ENCODE measurements at regions not wholly inside any gene's neighbourhood (a gene's known extent, or its start where the extent isn't known, plus 50 kb on each side); places are given as distances from the start of the nearest gene placed in this dataset.

DNA sequence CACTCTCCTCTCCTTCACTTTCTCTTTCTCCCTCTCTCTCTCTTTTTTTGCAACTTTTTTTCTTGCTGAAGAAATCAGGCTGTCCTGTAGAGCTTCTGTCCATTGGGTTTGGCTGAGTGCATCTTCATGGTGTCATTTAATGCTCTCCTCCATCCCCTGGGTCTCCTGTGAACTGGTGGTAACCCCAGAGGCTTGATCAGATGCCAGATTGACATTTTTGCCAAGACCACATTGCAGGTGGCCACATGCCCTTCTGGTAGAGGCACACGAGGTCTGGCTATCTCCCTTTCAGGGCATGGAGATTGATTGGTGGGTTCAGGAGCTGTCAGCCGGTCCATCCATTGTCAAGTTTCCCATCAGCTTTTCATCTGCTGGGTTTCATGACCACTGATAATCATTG lies 188.3 kb upstream of the MYL2 start:
- BruUV-seq (replicated peaks) = no TSS peak
- H3K79me2 ChIP-seq (ENCODE audit: insufficient read depth, low read length) = no peaks in the 10 kb centered on the region
- ChIA-PET POLR2A (no interaction called here), RAD21 (ENCODE audit: low non-redundant PET in 1 of 2, low total read pairs in 2 of 2, uncharacterized antibody in 2 of 2, unreplicated experiment in 2 of 2) (interaction anchor here in 1 of 2 experiments (0.7 kb wide), 1 partner anchor 659 kb away, joined by 4 read pairs; the partner anchor contains the start of gene ARPC3), CTCF (no interaction called here)
- no peaks in the 10 kb centered on the region for H3K9me3 ChIP-seq (ENCODE audit: control insufficient read depth in 1 of 2, insufficient read depth in 1 of 2, low read depth in 1 of 2, low read length in 2 of 2)
- H2AFZ ChIP-seq (ENCODE audit: low read depth, low read length, poor library complexity, severe bottlenecking) = no peak overlapping the region
- peaks cover 17% of the 10 kb centered on the region for H3K27me3 ChIP-seq (ENCODE audit: insufficient read depth, low read length)
- no peak overlapping the region for H3K4me3 ChIP-seq (replicated peaks in 1 of 2; ENCODE audit: low read depth in 1 of 2, low read length in 2 of 2)
- H3K9ac ChIP-seq (ENCODE audit: low read length) = no peak overlapping the region
- no peak overlapping the region for H3K4me2 ChIP-seq (ENCODE audit: low read length)
- intact Hi-C loops (cut with micrococcal nuclease) = no loop called here
- ATAC-seq (no peak), DNase-seq (ENCODE audit: low read depth, low spot score) (no peak)
- H3K27ac ChIP-seq (ENCODE audit: low read depth, low read length) = no peak overlapping the region
- H3K9me2 ChIP-seq (ENCODE audit: insufficient read depth) = no peaks in the 10 kb centered on the region
- TF ChIP-seq POLR2AphosphoS5 (IDR thresholded peaks at IDR 0.05; ENCODE audit: low read depth, low read length) (no peak), TCF7L2 (IDR thresholded peaks at IDR 0.05; ENCODE audit: borderline replicate concordance, extremely low read depth, insufficient read depth, insufficient read length) (no peak), FOSL1 (IDR thresholded peaks at IDR 0.05; ENCODE audit: low read depth) (no peak)
- TF ChIP-seq, protein P1, sequence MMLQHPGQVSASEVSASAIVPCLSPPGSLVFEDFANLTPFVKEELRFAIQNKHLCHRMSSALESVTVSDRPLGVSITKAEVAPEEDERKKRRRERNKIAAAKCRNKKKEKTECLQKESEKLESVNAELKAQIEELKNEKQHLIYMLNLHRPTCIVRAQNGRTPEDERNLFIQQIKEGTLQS (IDR thresholded peaks at IDR 0.05) = no peak
- no peaks in the 10 kb centered on the region for H3K36me3 ChIP-seq (ENCODE audit: control insufficient read depth in 1 of 2, insufficient read depth in 2 of 2, low read length in 2 of 2)
- no peaks in the 10 kb centered on the region for H4K20me1 ChIP-seq (ENCODE audit: insufficient read depth)
- no peaks in the 10 kb centered on the region for H3K4me1 ChIP-seq (ENCODE audit: control insufficient read depth in 1 of 2, insufficient read depth in 2 of 2, low read length in 2 of 2)

DNA sequence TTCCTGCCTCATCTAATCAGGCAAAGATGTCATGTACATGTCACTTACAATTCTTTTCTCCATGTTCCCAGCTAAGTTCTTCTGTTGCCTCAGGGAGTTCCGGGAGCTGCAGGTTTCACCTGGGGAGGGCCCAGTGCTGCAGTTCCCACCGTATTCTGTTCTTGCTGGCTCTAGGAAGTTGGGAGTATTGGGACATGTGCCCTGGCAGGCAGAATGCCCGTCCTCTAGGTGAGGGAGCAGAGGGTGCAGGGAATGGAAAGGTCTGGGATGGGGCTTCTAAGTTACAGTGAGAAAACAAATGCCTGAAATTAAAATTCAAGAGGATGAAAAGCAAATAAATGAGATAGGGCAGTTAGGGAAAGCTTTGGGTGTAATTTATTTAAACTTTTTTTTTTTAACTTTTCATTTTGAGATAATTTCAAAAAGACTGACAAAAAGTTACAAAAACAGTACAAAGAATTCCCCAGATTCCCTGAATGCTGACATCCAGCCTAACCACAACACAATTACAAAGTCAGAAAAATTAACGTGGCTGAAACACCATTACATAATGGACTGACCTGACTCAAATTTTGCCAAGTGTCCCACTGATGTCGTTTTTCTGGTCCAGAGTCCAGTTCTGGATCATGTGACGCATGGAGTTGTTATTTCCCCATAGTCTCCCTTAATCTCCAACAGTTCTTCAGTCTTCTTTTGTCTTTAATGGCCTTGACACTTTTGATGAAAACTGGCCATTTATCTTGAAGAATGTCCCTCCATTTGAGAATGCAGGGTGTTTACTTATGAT lies 187.2 kb upstream of the MYL2 start:
- no peak overlapping the region for H2AFZ ChIP-seq (ENCODE audit: low read depth, low read length, poor library complexity, severe bottlenecking)
- ChIA-PET RAD21 (ENCODE audit: low non-redundant PET in 1 of 2, low total read pairs in 2 of 2, uncharacterized antibody in 2 of 2, unreplicated experiment in 2 of 2) (no interaction called here), CTCF (no interaction called here), POLR2A (no interaction called here)
- H3K9ac ChIP-seq (ENCODE audit: low read length) = no peak overlapping the region
- DNase-seq (ENCODE audit: low read depth, low spot score) (no peak), ATAC-seq (no peak)
- H3K9me3 ChIP-seq (ENCODE audit: control insufficient read depth in 1 of 2, insufficient read depth in 1 of 2, low read depth in 1 of 2, low read length in 2 of 2) = no peaks in the 10 kb centered on the region
- no peaks in the 10 kb centered on the region for H3K9me2 ChIP-seq (ENCODE audit: insufficient read depth)
- no peaks in the 10 kb centered on the region for H3K4me1 ChIP-seq (ENCODE audit: control insufficient read depth in 1 of 2, insufficient read depth in 2 of 2, low read length in 2 of 2)
- no peak overlapping the region for H3K4me3 ChIP-seq (replicated peaks in 1 of 2; ENCODE audit: low read depth in 1 of 2, low read length in 2 of 2)
- TF ChIP-seq, protein P2, sequence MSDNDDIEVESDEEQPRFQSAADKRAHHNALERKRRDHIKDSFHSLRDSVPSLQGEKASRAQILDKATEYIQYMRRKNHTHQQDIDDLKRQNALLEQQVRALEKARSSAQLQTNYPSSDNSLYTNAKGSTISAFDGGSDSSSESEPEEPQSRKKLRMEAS (IDR thresholded peaks at IDR 0.05) = no peak
- TF ChIP-seq CEBPB (IDR thresholded peaks at IDR 0.05; ENCODE audit: low read depth) (no peak), POLR2AphosphoS5 (IDR thresholded peaks at IDR 0.05; ENCODE audit: low read depth, low read length) (no peak), ZNF274 (IDR thresholded peaks at IDR 0.05; ENCODE audit: low read depth, low read length) (no peak), EZH2phosphoT487 (IDR thresholded peaks at IDR 0.05; ENCODE audit: borderline replicate concordance) (no peak), SP1 (IDR thresholded peaks at IDR 0.05; ENCODE audit: low read depth) (no peak)
- TF ChIP-seq, protein P1 (IDR thresholded peaks at IDR 0.05) = no peak
- TF ChIP-seq, protein P3, sequence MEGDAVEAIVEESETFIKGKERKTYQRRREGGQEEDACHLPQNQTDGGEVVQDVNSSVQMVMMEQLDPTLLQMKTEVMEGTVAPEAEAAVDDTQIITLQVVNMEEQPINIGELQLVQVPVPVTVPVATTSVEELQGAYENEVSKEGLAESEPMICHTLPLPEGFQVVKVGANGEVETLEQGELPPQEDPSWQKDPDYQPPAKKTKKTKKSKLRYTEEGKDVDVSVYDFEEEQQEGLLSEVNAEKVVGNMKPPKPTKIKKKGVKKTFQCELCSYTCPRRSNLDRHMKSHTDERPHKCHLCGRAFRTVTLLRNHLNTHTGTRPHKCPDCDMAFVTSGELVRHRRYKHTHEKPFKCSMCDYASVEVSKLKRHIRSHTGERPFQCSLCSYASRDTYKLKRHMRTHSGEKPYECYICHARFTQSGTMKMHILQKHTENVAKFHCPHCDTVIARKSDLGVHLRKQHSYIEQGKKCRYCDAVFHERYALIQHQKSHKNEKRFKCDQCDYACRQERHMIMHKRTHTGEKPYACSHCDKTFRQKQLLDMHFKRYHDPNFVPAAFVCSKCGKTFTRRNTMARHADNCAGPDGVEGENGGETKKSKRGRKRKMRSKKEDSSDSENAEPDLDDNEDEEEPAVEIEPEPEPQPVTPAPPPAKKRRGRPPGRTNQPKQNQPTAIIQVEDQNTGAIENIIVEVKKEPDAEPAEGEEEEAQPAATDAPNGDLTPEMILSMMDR (IDR thresholded peaks at IDR 0.05 in 2 of 3, conservative IDR thresholded peaks at IDR 0.05 in 1 of 3; ENCODE audit: borderline replicate concordance in 1 of 3, insufficient read depth in 1 of 3, low read depth in 2 of 3, low read length in 2 of 3) = no peak
- no peak overlapping the region for H3K27ac ChIP-seq (ENCODE audit: low read depth, low read length)
- no peak overlapping the region for H3K4me2 ChIP-seq (ENCODE audit: low read length)
- intact Hi-C loops (cut with micrococcal nuclease) = no loop called here
- BruUV-seq (replicated peaks) = no TSS peak
- H4K20me1 ChIP-seq (ENCODE audit: insufficient read depth) = no peaks in the 10 kb centered on the region
- H3K79me2 ChIP-seq (ENCODE audit: insufficient read depth, low read length) = no peaks in the 10 kb centered on the region
- no peaks in the 10 kb centered on the region for H3K36me3 ChIP-seq (ENCODE audit: control insufficient read depth in 1 of 2, insufficient read depth in 2 of 2, low read length in 2 of 2)
- H3K27me3 ChIP-seq (ENCODE audit: insufficient read depth, low read length) = peaks cover 17% of the 10 kb centered on the region
